ENCODE measurements at regions not wholly inside any gene's neighbourhood (a gene's known extent, or its start where the extent isn't known, plus 50 kb on each side); places are given as distances from the start of the nearest gene placed in this dataset.

GRCh38 chr5:4196744-4197143 lies 601.1 kb downstream of the IRX1 start:
- no peak overlapping the region for H3K27ac ChIP-seq
- H3K27me3 ChIP-seq (ENCODE audit: insufficient read depth, low read depth): no peaks in the 10 kb centered on the region

GRCh38 chr5:4197151-4197550 lies 601.5 kb downstream of the IRX1 start:
- H3K4me1 ChIP-seq (ENCODE audit: low read depth, poor library complexity, severe bottlenecking): no peaks in the 10 kb centered on the region
- no peak overlapping the region for H3K9ac ChIP-seq
- no peak for TF ChIP-seq CTCF (conservative IDR thresholded peaks at IDR 0.05; ENCODE audit: low read depth, low read length)
- H4K20me1 ChIP-seq (ENCODE audit: insufficient read depth): no peaks in the 10 kb centered on the region
- H3K27me3 ChIP-seq (ENCODE audit: insufficient read depth, low read depth): no peaks in the 10 kb centered on the region
- no peak overlapping the region for H2AFZ ChIP-seq (ENCODE audit: low read depth)
- H3K79me2 ChIP-seq (ENCODE audit: insufficient read depth, low read depth): no peaks in the 10 kb centered on the region
- no peaks in the 10 kb centered on the region for H3K36me3 ChIP-seq (ENCODE audit: insufficient read depth)
- H3K27ac ChIP-seq: no peak overlapping the region
- H3K4me2 ChIP-seq: no peak overlapping the region
- no peak overlapping the region for H3K4me3 ChIP-seq (IDR thresholded peaks at IDR 0.05; ENCODE audit: insufficient read depth, low read depth, low read length)

More at GRCh38 chr5:4196744-4197143, 601.1 kb downstream of the IRX1 start:
- Histone ChIP-seq H3K79me2 (ENCODE audit: insufficient read depth, low read depth) (no peaks in the 10 kb centered on the region), H3K36me3 (ENCODE audit: insufficient read depth) (no peaks in the 10 kb centered on the region), H2AFZ (ENCODE audit: low read depth) (no peak overlapping the region), H4K20me1 (ENCODE audit: insufficient read depth) (no peaks in the 10 kb centered on the region), H3K9ac (no peak overlapping the region), H3K4me1 (ENCODE audit: low read depth, poor library complexity, severe bottlenecking) (no peaks in the 10 kb centered on the region), H3K4me2 (no peak overlapping the region), H3K4me3 (IDR thresholded peaks at IDR 0.05; ENCODE audit: insufficient read depth, low read depth, low read length) (no peak overlapping the region)
- TF ChIP-seq CTCF (conservative IDR thresholded peaks at IDR 0.05; ENCODE audit: low read depth, low read length): no peak

- H4K20me1 ChIP-seq (ENCODE audit: insufficient read depth): no peaks in the 10 kb centered on the region
- no peaks in the 10 kb centered on the region for H3K79me2 ChIP-seq (ENCODE audit: insufficient read depth, low read depth)
- no peak overlapping the region for H3K27ac ChIP-seq
- H3K4me1 ChIP-seq (ENCODE audit: low read depth, poor library complexity, severe bottlenecking): no peaks in the 10 kb centered on the region
- no peak overlapping the region for H3K9ac ChIP-seq
- no peak for TF ChIP-seq CTCF (conservative IDR thresholded peaks at IDR 0.05; ENCODE audit: low read depth, low read length)
- no peak overlapping the region for H3K4me3 ChIP-seq (IDR thresholded peaks at IDR 0.05; ENCODE audit: insufficient read depth, low read depth, low read length)
- H3K27me3 ChIP-seq (ENCODE audit: insufficient read depth, low read depth): no peaks in the 10 kb centered on the region
- no peak overlapping the region for H3K4me2 ChIP-seq
- no peak overlapping the region for H2AFZ ChIP-seq (ENCODE audit: low read depth)
- no peaks in the 10 kb centered on the region for H3K36me3 ChIP-seq (ENCODE audit: insufficient read depth)
Observed at GRCh38 chr5:4198461-4198860, 602.8 kb downstream of the IRX1 start.

- no peak overlapping the region for H3K27ac ChIP-seq
- no peak overlapping the region for H3K4me2 ChIP-seq
- no peak overlapping the region for H3K4me3 ChIP-seq (IDR thresholded peaks at IDR 0.05; ENCODE audit: insufficient read depth, low read depth, low read length)
Observed at GRCh38 chr5:4199049-4199841, 603.6 kb downstream of the IRX1 start.

More at GRCh38 chr5:4199049-4199841, 603.6 kb downstream of the IRX1 start:
- H3K9ac ChIP-seq: no peak overlapping the region
- H3K4me1 ChIP-seq (ENCODE audit: low read depth, poor library complexity, severe bottlenecking): no peaks in the 10 kb centered on the region
- no peaks in the 10 kb centered on the region for H3K36me3 ChIP-seq (ENCODE audit: insufficient read depth)
- no peaks in the 10 kb centered on the region for H3K79me2 ChIP-seq (ENCODE audit: insufficient read depth, low read depth)
- TF ChIP-seq CTCF (conservative IDR thresholded peaks at IDR 0.05; ENCODE audit: low read depth, low read length): no peak
- no peaks in the 10 kb centered on the region for H3K27me3 ChIP-seq (ENCODE audit: insufficient read depth, low read depth)
- H4K20me1 ChIP-seq (ENCODE audit: insufficient read depth): no peaks in the 10 kb centered on the region
- no peak overlapping the region for H2AFZ ChIP-seq (ENCODE audit: low read depth)
